DOHH2 (cell line): ENCODE measurements at regions not wholly inside any gene's neighbourhood (a gene's known extent, or its start where the extent isn't known, plus 50 kb on each side); places are given as distances from the start of the nearest gene placed in this dataset.

Experiments used
- H3F3A ChIP-seq: fragments of 200-600 bp; sonication (generic), shearing (Covaris generic); 2 replicates; pipeline ENCODE4 v1.6.0; 2016; ENCODE audit warnings: antibody characterized with exemption, mild to moderate bottlenecking; ENCODE audit not compliant: control insufficient read depth, insufficient read depth
- H3K27ac ChIP-seq: fragments of 200-600 bp; sonication (generic); 2 replicates; pipeline ENCODE4 v1.5.1; 2014; ENCODE audit warnings: low read depth, mild to moderate bottlenecking, low read length, moderate library complexity
- H3K27me3 ChIP-seq: fragments of 200-600 bp; sonication (generic); 2 replicates; pipeline ENCODE4 v1.6.1; 2014; ENCODE audit warnings: mild to moderate bottlenecking, low read length, mixed read lengths; ENCODE audit not compliant: control insufficient read depth
- H3K36me3 ChIP-seq: fragments of 200-600 bp; sonication (generic); 2 replicates; pipeline ENCODE4 v1.6.1; 2014; ENCODE audit warnings: mild to moderate bottlenecking, low read length, moderate library complexity, mixed read lengths; ENCODE audit not compliant: control insufficient read depth
- H3K4me1 ChIP-seq: fragments of 200-600 bp; sonication (generic); 2 replicates; pipeline ENCODE4 v1.6.1; 2014; ENCODE audit warnings: mild to moderate bottlenecking, low read length, mixed read lengths; ENCODE audit not compliant: control insufficient read depth
- H3K4me2 ChIP-seq: fragments of 200-600 bp; sonication (generic); 2 replicates; pipeline ENCODE4 v1.6.0; 2014; ENCODE audit warnings: mild to moderate bottlenecking, low read length, moderate library complexity
- H3K4me3 ChIP-seq: fragments of 200-600 bp; sonication (generic); 2 replicates; pipeline ENCODE4 v1.5.1; 2014; ENCODE audit warnings: mild to moderate bottlenecking, low read length, mixed read lengths
- H3K79me2 ChIP-seq: fragments of 200-600 bp; sonication (generic); 2 replicates; pipeline ENCODE4 v1.6.1; 2014; ENCODE audit warnings: mild to moderate bottlenecking, low read length, mixed read lengths; ENCODE audit not compliant: control insufficient read depth
- H3K9me2 ChIP-seq: fragments of 200-600 bp; sonication (generic); replicated peaks from 2 replicates; pipeline ENCODE4 v1.6.1; 2014; ENCODE audit warnings: mild to moderate bottlenecking, low read length, mixed read lengths; ENCODE audit not compliant: control insufficient read depth
- H3K9me3 ChIP-seq: fragments of 200-600 bp; sonication (generic); 2 replicates; pipeline ENCODE4 v1.6.1; 2014; ENCODE audit warnings: antibody characterized with exemption, low read length, mixed read lengths; ENCODE audit not compliant: control insufficient read depth, insufficient read depth
- H4K20me1 ChIP-seq: fragments of 200-600 bp; sonication (generic); 2 replicates; pipeline ENCODE4 v1.6.0; 2014; ENCODE audit warnings: low read depth, mild to moderate bottlenecking, antibody characterized with exemption, low read length, moderate library complexity; ENCODE audit not compliant: control insufficient read depth, insufficient read depth
- CTCF ChIP-seq: fragments of 200-600 bp; sonication (generic); IDR thresholded peaks from one replicate; pipeline ENCODE4 v1.5.1; 2014; ENCODE audit warnings: antibody characterized with exemption, mild to moderate bottlenecking, low read depth, low read length; ENCODE audit not compliant: poor library complexity, severe bottlenecking
- EZH2phosphoT487 ChIP-seq: fragments of 200-600 bp; sonication (generic); IDR thresholded peaks from 2 replicates; pipeline ENCODE4 v1.6.1; 2017; ENCODE audit warnings: borderline replicate concordance, mild to moderate bottlenecking, antibody characterized with exemption, low read length, moderate library complexity, mixed read lengths

GRCh38 chr19:7410946-7411345, 62.2 kb downstream of the ARHGEF18 start:
- Histone ChIP-seq H3K27me3 (no peaks in the 10 kb centered on the region), H3K9me2 (no peaks in the 10 kb centered on the region), H3K36me3 (peaks cover 62% of the 10 kb centered on the region), H3K4me1 (peaks cover 25% of the 10 kb centered on the region), H4K20me1 (peaks cover 6% of the 10 kb centered on the region; the same call in 1 of the 2 replicates), H3K27ac (no peak overlapping the region), H3F3A (peaks cover 3% of the 10 kb centered on the region), H3K4me3 (no peak overlapping the region), H3K9me3 (no peaks in the 10 kb centered on the region), H3K79me2 (peaks cover 85% of the 10 kb centered on the region), H3K4me2 (no peak overlapping the region)
- no peak for TF ChIP-seq CTCF
- no peak for TF ChIP-seq EZH2phosphoT487

- Histone ChIP-seq H3F3A (no peaks in the 10 kb centered on the region), H3K9me2 (no peaks in the 10 kb centered on the region), H3K36me3 (peaks cover 57% of the 10 kb centered on the region), H3K27ac (no peak overlapping the region), H3K4me1 (no peaks in the 10 kb centered on the region), H3K79me2 (peaks cover 79% of the 10 kb centered on the region), H3K9me3 (no peaks in the 10 kb centered on the region), H3K27me3 (no peaks in the 10 kb centered on the region), H3K4me3 (no peak overlapping the region), H3K4me2 (no peak overlapping the region), H4K20me1 (peaks cover 3% of the 10 kb centered on the region; the same call in 1 of the 2 replicates)
- TF ChIP-seq CTCF (no peak), EZH2phosphoT487 (no peak)
These were observed 64.9 kb downstream of the ARHGEF18 start for GRCh38 chr19:7413629-7414028.

- peaks cover under 1% of the 10 kb centered on the region; the same call in 1 of the 2 replicates for H4K20me1 ChIP-seq
- H3K79me2 ChIP-seq = peaks cover 76% of the 10 kb centered on the region
- no peaks in the 10 kb centered on the region for H3K9me3 ChIP-seq
- no peaks in the 10 kb centered on the region for H3K27me3 ChIP-seq
- H3K4me2 ChIP-seq = no peak overlapping the region
- H3K9me2 ChIP-seq = no peaks in the 10 kb centered on the region
- no peak overlapping the region for H3K27ac ChIP-seq
- peaks cover 65% of the 10 kb centered on the region for H3K36me3 ChIP-seq
- no peak overlapping the region for H3K4me3 ChIP-seq
- H3F3A ChIP-seq = no peaks in the 10 kb centered on the region
- no peaks in the 10 kb centered on the region for H3K4me1 ChIP-seq
- no peak for TF ChIP-seq CTCF
- TF ChIP-seq EZH2phosphoT487 = no peak
These were observed 66.6 kb downstream of the ARHGEF18 start for GRCh38 chr19:7415163-7415856.
